MG63 (cell line): ENCODE measurements at regions not wholly inside any gene's neighbourhood (a gene's known extent, or its start where the extent isn't known, plus 50 kb on each side); places are given as distances from the start of the nearest gene placed in this dataset.

Experiments
- DNase-seq: peaks from one replicate; pipeline ENCODE4 v3.0.0-alpha.2; 2020
- H3K27me3 ChIP-seq: fragments of 250-450 bp; sonication (Bioruptor Pico); 2 replicates; pipeline ENCODE4 v1.5.1; 2020; ENCODE audit warnings: mild to moderate bottlenecking, moderate library complexity
- H3K36me3 ChIP-seq: fragments of 250-450 bp; sonication (Bioruptor Pico); 2 replicates; pipeline ENCODE4 v1.5.1; 2020; ENCODE audit warnings: mild to moderate bottlenecking, moderate library complexity
- H3K4me3 ChIP-seq: fragments of 250-450 bp; sonication (Bioruptor Pico); 2 replicates; pipeline ENCODE4 v1.5.1; 2020; ENCODE audit warnings: mild to moderate bottlenecking, moderate library complexity
- H3K9me3 ChIP-seq: fragments of 250-450 bp; sonication (Bioruptor Pico); 2 replicates; pipeline ENCODE4 v1.5.1; 2020; ENCODE audit warnings: mild to moderate bottlenecking, moderate library complexity

DNA sequence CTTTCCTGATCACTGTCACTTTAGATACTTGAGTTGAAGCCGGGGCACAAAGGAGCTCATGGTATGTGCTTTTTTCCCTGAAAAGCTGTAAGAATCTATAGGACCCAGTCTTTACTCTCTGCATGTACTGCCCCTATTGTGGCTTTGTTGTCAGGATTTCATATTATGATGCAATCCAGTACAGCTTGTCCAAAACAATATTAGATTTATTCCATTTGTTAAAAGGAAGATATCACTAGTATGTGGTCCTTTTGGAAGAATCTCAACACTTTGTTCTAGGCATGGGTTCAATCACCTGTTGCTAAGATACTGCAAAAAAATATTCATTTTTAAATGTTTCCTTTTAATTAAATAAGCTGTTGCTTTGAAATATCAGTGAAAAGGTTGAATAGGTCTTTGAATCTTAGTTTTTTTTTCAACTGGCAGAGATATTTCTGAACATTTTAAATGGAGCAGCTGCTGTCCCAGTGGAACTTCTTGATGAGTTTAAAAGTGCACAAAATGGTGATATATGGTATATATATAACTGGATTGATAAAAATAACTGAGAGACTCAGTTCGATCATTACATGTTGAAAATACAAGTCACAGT, 256.6 kb upstream of the NT5C1B start:
- Histone ChIP-seq H3K9me3 (no peaks in the 10 kb centered on the region), H3K36me3 (no peaks in the 10 kb centered on the region), H3K27me3 (no peaks in the 10 kb centered on the region), H3K4me3 (no peak overlapping the region)
- DNase-seq = no peak

DNA sequence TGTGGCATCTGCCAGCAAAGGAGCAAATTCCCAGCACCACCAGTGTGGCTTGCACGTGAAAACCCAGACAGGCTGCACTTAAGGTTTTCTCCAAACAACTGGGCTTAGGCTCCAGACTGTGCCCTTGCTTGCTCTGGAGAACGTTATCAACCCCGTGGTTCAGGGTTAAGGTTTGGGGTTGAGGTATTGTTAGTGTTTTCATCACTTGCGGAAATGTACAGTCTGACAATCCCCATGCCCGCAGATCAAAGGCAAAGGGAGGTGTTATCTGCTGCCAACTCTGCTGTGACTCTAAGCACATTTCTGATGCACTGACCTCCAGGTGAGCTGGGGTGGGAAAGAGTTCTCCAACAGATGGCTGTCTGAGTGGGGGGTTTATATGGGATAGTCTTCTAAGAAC, 253.5 kb upstream of the NT5C1B start:
- DNase-seq = no peak
- no peaks in the 10 kb centered on the region for H3K27me3 ChIP-seq
- no peaks in the 10 kb centered on the region for H3K9me3 ChIP-seq
- H3K36me3 ChIP-seq = no peaks in the 10 kb centered on the region
- no peak overlapping the region for H3K4me3 ChIP-seq

DNA sequence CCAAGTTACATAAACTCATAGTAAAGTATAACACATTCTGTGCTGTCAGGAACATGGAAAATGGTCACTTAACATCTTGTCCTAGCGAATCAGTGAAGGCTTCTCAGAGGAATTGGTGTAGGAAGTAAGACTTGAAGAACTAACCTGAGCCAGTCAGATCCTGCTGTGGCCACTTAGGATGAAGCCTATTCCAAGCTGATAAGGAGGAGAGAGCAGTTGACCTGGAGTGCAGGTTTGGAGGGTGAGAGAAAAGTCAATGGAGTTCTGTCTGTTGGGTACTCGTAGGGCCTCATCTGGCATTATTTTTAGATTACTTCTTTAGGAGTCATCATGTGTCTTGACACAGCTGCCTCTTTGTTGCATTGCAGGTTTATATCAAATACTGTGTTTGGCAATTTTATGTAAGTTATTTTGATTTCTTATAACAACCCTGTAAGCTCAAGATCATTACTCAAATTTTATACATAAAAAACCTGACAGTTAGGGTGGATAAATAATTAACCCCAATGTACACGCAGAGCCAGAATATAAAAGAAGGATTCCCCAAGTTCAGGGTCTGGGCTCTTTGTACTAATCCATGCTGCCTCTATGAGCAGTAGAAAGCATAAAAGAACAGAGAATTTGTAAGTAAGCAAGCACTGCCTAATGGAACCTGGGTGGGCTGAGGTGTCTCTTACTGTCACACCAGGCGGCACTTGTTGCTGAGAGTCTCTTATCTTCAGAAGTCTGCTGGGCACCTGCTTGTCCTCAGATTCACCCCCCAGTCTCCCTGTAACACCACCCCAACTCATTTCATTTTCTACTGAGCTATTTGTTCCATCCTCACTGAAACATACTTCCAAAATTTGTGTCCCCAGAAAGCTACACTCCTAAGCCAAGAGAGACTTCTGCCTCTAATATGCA, 252.1 kb upstream of the NT5C1B start:
- Histone ChIP-seq H3K4me3 (no peak overlapping the region), H3K27me3 (no peaks in the 10 kb centered on the region), H3K36me3 (no peaks in the 10 kb centered on the region), H3K9me3 (no peaks in the 10 kb centered on the region)
- no peak for DNase-seq

DNA sequence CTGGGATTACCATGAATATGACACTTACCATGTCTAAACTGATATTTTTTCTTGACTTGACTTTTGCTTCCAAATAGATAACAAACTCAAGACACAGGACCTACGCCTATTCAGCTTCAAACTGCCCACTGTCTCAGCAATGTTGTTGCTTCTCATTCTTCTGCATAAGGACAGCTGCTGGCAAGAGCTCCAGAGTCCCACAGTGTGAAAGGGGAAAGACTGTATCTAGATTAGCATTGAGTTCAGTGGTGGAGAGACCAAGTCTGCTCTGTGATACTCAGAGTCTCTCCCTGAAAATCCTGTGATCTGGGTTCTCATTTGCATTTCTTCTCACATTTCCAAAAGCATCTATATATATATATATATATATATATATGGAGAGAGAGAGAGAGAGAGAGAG, 247.9 kb upstream of the NT5C1B start:
- H3K27me3 ChIP-seq = no peaks in the 10 kb centered on the region
- DNase-seq = no peak
- H3K9me3 ChIP-seq = no peaks in the 10 kb centered on the region
- H3K4me3 ChIP-seq = no peak overlapping the region
- no peaks in the 10 kb centered on the region for H3K36me3 ChIP-seq

DNA sequence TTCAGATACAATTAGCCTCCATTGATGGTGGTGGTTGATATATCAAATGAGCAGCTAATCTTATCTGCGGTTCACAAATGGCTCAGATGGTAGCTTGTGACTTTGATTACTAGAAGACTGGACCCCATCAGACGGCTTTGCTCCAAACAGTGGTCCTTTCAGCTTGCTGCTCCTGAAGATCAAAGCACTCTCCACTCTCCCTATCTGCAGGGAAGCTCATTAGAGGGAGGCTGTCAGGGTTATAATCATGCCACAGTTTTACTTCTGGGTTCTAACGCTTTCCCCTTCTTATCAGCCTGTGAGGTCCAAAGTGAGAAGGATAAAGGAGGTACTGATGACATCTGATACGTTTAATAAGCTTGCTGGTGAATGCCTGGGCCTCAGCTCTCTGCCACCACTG, 247.1 kb upstream of the NT5C1B start:
- no peak for DNase-seq
- Histone ChIP-seq H3K9me3 (no peaks in the 10 kb centered on the region), H3K4me3 (no peak overlapping the region), H3K27me3 (no peaks in the 10 kb centered on the region), H3K36me3 (no peaks in the 10 kb centered on the region)

DNA sequence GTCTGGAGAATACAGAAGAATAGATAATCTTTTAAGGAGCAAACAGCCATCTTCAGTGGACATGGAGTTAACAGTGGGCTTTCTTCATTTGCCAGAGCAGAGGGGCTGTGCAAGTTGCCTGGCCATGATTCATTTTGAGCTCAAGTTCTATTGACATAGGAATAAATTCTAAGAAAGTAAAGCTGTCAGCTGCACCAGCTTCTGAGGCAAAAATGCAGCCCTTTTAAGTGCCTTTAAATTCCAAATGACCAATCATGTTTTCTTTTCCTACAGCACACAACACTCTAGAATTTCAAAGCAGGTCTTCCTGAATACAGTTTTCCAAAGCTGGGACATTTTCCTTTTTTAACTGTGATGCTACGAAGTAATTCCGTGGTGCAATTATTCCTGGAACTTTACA, 246.4 kb upstream of the NT5C1B start:
- Histone ChIP-seq H3K4me3 (no peak overlapping the region), H3K36me3 (no peaks in the 10 kb centered on the region), H3K27me3 (no peaks in the 10 kb centered on the region), H3K9me3 (no peaks in the 10 kb centered on the region)
- no peak for DNase-seq

DNA sequence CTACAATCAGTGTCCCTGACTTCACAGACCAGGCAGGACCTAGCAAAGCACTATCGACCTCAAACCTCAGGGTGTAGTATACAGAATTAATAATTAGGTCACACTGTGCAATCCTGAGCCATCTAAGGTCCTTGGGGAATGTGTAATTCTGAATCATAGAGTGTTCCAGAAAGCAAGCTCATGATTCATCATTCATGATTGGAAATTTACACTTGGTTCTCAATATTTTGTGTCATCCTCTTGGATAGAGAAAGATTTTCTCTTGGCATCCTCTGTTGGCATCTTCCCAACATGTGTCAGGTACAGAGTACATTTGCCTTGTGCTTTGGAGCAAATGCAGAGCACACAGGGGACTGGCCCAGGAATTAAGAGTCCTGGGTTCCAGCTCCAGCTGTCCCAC, 245.0 kb upstream of the NT5C1B start:
- Histone ChIP-seq H3K4me3 (no peak overlapping the region), H3K36me3 (no peaks in the 10 kb centered on the region), H3K27me3 (no peaks in the 10 kb centered on the region), H3K9me3 (no peaks in the 10 kb centered on the region)
- DNase-seq = peak; percentile 18

DNA sequence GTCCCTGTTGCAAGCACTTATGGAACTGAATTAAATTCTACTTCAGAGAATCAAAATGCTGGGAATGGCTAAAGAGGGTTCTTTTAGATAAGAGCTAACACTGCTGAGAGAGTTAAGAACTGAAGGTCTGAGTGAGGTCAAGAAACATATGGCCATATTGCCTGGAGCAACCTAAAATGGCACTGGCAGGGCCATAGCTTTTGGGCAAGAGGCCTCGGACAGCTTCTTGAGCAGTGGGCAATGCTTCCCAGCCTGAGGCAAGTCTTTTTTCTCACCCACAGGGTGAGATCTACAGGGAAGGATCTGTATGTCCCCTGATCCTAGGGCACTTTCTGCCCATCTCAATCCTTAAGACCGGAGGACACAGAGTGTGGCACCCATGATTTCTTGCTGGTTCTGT, 244.6 kb upstream of the NT5C1B start:
- DNase-seq = no peak
- H3K36me3 ChIP-seq = no peaks in the 10 kb centered on the region
- no peaks in the 10 kb centered on the region for H3K27me3 ChIP-seq
- H3K4me3 ChIP-seq = no peak overlapping the region
- H3K9me3 ChIP-seq = no peaks in the 10 kb centered on the region

DNA sequence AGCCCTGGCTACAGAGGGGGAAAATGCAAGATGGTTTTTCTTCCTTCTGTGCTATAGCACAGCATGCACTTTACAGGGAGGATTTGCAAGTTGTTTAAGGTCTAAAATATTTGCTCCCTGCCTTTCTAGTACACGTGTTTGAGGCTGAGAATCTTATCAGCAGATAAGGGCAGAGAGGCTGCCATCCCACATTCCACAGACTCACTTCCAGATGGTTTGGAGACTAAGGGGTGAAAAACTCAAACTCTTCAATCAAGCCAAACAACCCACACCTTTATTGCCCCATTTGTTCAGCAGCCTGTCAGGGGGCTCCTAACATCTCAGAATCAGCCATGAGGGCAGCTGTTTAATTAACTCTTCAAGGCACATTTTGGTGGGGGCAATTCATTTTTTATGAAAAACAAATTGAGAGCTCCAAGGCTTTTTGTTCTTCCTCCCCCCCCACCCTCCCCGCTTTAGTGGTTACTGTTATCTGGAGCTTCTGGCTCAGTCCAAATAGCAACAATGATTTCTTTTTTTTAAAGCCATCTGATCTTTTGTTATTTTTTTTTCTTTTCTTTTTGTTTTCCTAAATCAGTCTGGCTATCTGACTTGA, 242.6 kb upstream of the NT5C1B start:
- Histone ChIP-seq H3K36me3 (no peaks in the 10 kb centered on the region), H3K4me3 (no peak overlapping the region), H3K27me3 (no peaks in the 10 kb centered on the region), H3K9me3 (no peaks in the 10 kb centered on the region)
- no peak for DNase-seq

DNA sequence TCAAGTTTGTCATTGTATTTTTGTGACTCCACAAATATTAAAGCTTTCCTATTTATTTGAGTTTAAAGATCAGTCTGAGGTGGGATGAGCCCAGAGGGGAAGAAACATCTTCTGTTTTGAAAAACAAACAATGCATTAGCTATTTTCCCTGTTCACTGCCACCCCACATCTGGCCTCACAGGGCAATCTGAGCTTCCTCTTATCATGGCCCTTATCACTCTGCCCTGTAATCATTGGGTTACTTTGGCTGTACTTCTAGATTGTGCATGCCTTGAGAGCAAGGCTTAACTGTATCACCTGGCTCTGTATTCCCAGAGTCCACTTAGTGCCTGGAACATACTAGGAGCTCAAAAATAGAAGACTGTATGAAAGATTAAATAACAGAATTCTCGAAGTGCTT, 241.6 kb upstream of the NT5C1B start:
- H3K4me3 ChIP-seq = no peak overlapping the region
- no peaks in the 10 kb centered on the region for H3K36me3 ChIP-seq
- no peaks in the 10 kb centered on the region for H3K9me3 ChIP-seq
- H3K27me3 ChIP-seq = no peaks in the 10 kb centered on the region
- DNase-seq = no peak

DNA sequence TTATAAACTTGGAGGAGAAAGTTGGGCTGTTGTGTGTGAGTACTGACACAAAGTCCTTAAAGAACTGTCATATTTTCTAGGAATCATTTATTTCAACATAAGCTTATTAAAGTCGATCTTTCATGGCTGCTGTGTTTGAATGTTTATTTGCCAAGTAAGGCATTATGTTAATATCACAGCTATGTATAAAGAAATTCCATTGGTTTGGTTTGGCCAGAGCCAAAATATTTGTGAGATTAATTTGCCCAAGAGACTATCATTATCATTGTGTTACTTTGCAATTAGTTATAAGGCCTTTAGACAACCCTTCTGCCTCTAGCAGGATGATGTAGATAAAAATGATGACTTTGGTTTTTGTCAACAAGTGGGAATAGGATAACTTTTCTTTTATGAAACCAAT, 240.6 kb upstream of the NT5C1B start:
- Histone ChIP-seq H3K9me3 (no peaks in the 10 kb centered on the region), H3K36me3 (no peaks in the 10 kb centered on the region), H3K4me3 (no peak overlapping the region), H3K27me3 (no peaks in the 10 kb centered on the region)
- DNase-seq = no peak

DNA sequence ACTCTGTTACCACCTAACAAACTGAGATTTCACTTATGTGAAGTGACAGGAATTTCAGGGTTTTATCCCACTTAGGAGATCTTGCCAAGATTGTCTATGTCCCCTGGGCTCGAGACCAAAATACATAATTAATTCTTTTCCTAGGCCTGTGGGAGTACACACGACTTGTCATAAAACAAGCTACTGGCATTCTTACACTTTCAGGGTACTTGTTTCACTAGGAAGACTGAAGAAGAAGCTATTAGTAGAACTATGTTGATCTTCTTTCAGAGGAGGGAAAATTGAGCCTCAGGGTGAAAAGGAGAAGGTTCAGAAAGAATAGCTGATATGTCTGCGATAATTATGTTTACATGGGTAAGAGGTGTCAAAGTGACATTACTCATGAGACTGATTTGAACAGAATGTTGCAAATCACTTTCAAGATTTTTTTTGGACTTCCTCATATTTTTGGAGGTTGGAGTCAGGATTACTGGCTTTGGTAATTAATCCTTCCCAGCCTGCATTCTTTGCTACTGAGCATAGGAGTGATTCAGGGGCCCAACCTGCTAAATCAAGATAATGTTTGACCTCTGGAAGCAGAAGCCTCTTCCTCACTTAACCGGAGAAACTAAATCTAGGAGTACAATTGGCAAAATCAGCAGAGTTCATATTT, 240.0 kb upstream of the NT5C1B start:
- H3K9me3 ChIP-seq = no peaks in the 10 kb centered on the region
- H3K36me3 ChIP-seq = no peaks in the 10 kb centered on the region
- no peaks in the 10 kb centered on the region for H3K27me3 ChIP-seq
- DNase-seq = peak; percentile 36
- no peak overlapping the region for H3K4me3 ChIP-seq

DNA sequence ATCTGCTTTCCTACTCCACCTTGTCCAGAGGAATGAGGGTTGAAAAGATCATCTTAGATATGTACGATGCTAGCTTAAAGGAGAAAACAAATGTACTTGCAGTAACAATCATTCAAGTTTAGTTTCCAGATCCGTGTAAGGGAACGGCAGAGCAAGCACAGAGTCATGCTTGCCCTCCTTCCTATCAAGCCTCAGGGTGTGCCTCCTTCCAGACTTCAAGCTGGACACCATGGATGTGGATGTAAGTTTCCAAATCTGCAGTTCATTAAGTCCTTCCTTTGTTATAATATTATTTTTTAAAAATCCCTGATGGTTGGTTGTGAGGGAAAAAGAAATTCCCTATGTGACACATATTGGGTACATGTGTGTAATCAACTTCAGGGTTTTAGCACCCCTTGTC, 238.9 kb upstream of the NT5C1B start:
- DNase-seq = no peak
- no peaks in the 10 kb centered on the region for H3K27me3 ChIP-seq
- no peak overlapping the region for H3K4me3 ChIP-seq
- H3K9me3 ChIP-seq = no peaks in the 10 kb centered on the region
- no peaks in the 10 kb centered on the region for H3K36me3 ChIP-seq

DNA sequence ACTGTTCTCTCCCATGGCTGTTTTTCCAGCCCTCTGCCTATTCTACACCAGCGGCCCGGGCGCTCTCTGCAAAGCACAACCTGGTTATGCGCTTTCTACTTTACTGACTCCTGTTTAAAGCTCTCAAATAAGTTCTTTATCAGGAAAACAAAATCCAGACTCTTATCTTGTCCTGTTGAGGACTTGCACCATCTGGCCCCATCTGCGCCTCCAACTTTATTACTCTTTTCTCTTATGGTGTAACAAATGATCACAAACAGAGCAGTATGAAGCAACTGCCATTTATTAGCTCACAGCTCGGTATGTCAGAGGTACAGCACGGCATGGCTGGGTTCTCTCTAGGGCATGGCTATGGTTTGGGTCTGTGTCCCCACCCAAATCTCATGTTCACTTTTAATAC, 236.5 kb upstream of the NT5C1B start:
- Histone ChIP-seq H3K9me3 (no peaks in the 10 kb centered on the region), H3K4me3 (no peak overlapping the region), H3K27me3 (no peaks in the 10 kb centered on the region), H3K36me3 (no peaks in the 10 kb centered on the region)
- DNase-seq = no peak

DNA sequence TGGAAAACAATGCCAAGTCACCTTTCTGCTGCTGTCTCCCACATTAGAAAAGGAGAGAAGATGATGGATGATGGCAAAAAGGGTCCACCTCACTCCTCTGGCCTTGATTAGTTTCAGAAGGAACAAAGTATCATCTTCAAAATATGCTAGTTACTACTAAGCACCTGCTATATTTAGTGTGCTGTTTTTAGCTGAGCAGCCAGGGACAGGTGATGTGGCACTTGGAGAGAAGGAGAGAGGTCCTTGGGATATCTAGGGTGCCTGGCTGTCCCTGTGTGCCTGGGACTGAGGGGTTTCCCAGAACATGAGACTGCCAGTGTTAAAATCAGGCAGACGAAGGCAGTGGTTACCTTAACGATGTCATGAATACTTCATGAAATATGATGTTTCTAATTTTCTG, 235.5 kb upstream of the NT5C1B start:
- H3K4me3 ChIP-seq = no peak overlapping the region
- H3K36me3 ChIP-seq = no peaks in the 10 kb centered on the region
- H3K27me3 ChIP-seq = no peaks in the 10 kb centered on the region
- DNase-seq = no peak
- H3K9me3 ChIP-seq = no peaks in the 10 kb centered on the region

DNA sequence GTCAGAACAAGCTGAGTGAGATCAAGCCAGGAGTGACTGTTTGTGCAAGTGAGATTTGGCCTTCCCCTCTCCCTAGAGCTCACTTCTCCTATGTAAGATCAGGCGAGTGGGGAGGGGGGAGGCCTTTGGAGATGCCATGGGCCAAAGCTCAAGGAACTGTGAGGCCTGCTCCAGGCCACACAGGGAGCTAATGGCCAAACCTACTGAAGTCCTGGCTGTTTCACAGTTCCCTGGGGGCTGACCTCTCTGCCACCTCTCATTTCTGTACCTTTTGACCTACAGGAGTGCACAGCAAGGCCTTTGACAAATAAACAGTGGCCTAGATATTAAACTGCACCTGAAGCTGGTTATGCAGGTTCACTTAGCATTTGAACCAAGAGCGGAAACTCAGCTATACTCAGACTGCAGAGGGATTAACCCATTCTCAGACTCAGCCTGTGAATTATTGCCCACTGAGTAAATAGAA, 235.0 kb upstream of the NT5C1B start:
- H3K27me3 ChIP-seq = no peaks in the 10 kb centered on the region
- no peak for DNase-seq
- no peaks in the 10 kb centered on the region for H3K9me3 ChIP-seq
- H3K4me3 ChIP-seq = no peak overlapping the region
- H3K36me3 ChIP-seq = no peaks in the 10 kb centered on the region

DNA sequence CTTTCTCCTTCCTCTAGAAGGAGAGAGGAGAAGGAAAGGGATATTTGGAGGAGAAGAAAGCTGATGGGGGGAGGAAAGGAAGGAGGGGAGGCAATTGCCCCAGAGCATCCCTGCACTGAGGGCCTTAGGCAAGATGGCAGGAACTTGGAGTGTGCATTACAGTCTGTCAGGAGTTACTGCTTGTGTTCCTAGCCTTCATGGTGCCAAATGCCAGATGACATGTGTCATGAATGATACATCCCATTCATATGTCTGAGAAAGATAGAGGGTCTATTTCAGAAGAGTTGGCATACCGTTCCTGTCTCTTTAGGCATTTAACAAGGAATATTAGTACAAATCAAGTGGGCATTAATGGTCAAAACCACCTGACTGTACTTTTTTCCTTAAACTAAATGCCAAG, 232.1 kb upstream of the NT5C1B start:
- Histone ChIP-seq H3K27me3 (no peaks in the 10 kb centered on the region), H3K4me3 (no peak overlapping the region), H3K9me3 (no peaks in the 10 kb centered on the region), H3K36me3 (no peaks in the 10 kb centered on the region)
- DNase-seq = no peak
